Ovary (tissue), 3 donors: ENCODE measurements at regions not wholly inside any gene's neighbourhood (a gene's known extent, or its start where the extent isn't known, plus 50 kb on each side); places are given as distances from the start of the nearest gene placed in this dataset.

ENCODE experiments used
- CTCF ChIP-seq, 3 donors: fragments of 450-650 bp in 2 of 3; fragments of 200-600 bp in 1 of 3; IDR thresholded peaks; one replicate each; pipeline versions ENCODE4 v1.5.1 to v1.8.0; 2016 to 2022; ENCODE audit warnings: antibody characterized with exemption in 3 of 3, mild to moderate bottlenecking in 1 of 3
- POLR2A ChIP-seq: fragments of 450-650 bp; IDR thresholded peaks from one replicate; pipeline ENCODE4 v1.6.1; 2017; ENCODE audit warnings: antibody characterized with exemption, mild to moderate bottlenecking, moderate library complexity
- donor health status: DM: no; HTN: no; CAD: no.

- TF ChIP-seq CTCF (IDR thresholded peaks at IDR 0.05) = no peak
- TF ChIP-seq POLR2A = no peak
These were observed 62.8 kb upstream of the APCDD1L start for GRCh38 chr20:58577871-58578598.
